GM18861 (cell line): ENCODE measurements at regions not wholly inside any gene's neighbourhood (a gene's known extent, or its start where the extent isn't known, plus 50 kb on each side); places are given as distances from the start of the nearest gene placed in this dataset.

Source experiments
- ATAC-seq: cut with Tn5 transposase; IDR thresholded peaks from one replicate; pipeline ENCODE4 v1.9.1; 2021; ENCODE audit not compliant: unreplicated experiment

DNA sequence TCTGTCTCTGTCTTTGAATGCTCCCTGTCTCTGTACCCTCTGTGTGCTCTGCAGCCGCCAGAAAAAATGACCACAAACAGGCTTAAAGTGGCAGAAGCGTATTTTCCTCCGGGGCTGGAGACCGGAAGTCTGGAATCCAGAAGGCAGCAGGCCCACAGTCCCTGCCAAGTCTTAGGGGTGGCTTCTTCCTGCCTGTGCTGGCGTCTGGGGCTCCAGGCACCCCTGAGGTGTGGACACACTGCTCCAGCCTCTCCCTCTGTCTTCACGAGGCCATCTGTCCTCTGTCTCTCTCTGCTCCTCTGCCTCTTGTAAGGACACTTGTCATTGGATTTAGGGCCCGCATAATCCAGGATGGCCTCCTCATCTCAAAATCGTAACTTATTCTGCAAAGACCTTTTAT lies 298.4 kb upstream of the IRX4 start:
- ATAC-seq, result no peak

DNA sequence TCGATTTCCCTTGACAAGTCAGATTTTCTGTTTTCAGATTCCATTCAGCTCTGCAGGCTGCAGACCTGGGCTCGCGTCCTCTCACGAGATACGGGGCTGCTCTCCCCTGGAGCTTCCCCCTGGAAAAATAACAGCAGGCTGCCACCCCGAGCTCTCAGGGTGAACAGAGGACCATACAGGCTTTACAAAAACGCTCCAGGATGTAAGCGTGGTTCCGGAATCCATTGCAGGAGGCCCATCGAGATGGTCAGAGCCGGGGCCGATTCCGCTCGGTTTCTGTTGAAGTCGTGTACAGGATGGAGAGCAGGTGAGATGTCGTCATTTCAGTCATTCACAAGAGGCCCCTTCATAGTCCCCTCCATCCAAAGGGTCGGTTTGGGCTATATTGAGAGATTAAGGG lies 297.7 kb upstream of the IRX4 start:
- ATAC-seq, result no peak

DNA sequence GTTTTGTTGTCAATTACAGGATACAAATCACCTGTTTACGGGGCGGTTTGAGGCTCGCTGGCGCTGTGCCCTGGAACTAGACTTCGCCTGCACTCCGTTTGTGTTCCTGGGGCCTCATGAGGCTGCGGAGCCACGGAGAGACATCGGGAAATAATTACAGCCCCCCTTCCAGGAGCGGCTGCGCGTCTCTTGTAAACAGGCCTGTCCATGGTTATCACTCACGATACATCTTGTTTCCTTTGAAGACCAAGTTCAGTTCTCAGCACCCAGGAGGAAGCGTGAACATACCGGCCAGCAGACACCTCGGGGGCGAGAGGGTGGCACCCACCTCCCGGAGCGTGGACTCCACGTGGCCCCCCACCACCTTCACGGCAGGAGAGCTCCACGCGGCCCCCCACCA lies 297.1 kb upstream of the IRX4 start:
- ATAC-seq, result no peak

DNA sequence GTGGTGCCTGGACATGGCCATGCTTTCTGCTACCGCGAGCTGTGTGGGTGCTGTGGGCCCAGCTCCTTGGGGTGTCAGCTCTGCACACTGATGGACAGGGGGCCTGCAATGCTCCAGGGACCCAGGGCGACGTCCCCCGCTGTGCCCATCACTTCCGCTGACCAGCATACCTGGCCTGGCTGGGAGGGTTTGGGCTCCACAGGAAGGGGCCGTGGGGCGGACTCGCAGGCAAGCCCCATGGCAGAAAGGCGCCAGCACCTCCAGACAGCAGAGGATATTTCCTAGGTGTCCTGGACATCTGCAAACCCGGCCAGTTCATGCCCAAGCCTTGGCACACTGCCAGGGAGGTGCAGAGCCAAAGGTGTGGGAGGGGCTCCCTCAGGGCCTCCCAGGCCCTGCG lies 295.8 kb upstream of the IRX4 start:
- ATAC-seq, result no peak

DNA sequence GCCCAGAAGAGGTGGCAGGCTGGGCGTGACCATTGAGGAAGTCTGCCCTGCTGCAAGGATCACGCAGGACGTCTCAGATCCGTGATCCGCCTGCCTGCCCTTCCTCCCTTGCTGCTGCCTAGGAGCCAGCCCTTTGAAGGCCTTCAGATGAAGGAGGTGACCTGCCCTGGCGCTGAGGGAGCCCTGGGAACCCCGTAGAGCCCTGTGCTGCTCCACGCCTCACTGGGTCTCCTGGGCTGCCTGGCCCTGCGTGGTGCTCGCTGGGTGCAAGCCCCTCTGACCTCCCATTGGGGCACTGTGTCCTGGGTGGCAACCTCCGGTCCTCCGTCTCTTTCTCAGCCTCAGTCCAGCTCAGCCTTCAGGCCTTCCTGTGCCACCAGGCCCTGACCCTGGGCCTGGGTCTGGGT lies 295.3 kb upstream of the IRX4 start:
- no peak for ATAC-seq

DNA sequence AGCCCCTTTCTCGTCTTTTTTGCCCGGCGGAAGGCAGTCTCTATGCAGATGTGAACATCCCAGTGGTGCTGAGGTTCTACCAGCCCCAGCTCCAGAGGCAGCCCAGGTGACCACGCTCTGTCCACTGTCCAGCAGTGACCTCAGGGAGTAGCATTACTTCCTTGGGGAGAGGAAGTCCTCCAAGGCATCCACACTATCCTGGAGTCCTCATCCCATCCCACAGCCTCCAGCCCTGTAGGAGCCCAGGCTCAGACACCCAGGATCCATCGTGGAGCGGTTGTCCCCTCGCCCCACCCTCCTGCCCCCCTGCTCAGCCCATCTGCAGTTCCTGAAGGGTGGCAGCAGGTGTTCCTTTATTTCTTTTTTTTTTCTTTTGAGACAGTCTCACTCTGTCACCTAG lies 294.5 kb upstream of the IRX4 start:
- no peak for ATAC-seq

DNA sequence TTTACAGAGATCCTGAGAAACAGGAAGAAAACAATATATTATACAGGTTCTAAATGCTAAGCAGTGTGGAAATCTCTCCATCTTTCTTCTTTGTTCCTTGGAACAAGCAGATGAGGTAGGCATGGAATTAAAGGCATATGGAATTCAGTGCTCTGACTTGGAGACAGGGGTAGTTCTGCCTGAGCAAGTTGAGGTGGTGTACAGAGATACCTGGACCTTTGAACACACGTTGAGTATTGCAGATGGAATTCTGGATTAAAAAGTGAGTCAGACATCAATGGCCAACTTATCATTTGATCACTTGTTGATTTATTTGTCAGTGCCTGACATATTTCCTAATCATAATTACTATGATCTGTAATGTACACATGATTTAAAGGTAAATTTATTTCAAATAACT lies 293.9 kb upstream of the IRX4 start:
- no peak for ATAC-seq

DNA sequence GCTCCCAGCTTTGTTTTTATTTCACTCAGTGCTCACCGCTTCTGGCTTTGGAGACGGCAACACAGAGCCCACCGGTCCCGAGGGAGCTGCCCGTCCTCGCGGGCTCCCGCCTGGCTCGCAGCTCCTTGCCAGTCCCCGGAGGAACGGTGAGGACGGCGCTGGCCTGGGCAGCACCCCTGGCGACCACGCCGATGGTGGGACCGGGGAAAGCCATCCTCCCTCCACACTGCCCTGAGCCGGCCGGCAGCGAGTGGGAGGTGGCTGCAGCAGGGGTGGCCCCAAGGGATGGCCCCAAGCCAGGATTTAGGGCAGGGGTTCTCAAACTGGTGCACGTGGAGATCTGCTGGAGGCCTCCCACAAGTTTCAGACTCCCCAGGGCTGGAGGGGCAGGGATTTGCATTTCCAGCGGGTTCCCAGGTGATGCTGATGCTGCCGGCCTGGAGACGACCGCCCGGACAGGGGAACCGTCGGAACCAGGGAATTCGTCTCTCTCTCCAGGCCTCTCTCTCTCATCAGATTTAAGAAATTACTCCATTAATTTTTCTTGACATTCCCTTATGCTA lies 293.2 kb upstream of the IRX4 start:
- ATAC-seq, result no peak

DNA sequence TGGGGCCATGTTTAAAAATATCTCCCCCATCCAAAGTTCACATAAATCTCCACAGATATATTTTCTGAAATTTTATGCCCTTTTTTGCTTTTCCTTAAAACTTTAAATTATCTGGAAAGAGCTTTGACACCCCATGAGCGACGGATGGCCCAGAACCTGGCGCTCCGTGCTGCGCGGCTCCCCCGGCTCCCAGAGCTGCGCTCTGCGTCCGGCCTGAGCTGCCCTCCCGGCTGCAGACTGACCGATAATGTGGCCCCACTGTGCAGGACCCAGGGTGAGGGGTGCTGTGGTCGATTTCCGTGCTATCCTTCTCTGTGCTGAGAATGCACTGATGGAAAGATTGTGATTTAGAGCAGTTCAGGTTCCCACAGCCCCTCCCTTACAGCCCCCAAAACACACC lies 292.3 kb upstream of the IRX4 start:
- no peak for ATAC-seq

DNA sequence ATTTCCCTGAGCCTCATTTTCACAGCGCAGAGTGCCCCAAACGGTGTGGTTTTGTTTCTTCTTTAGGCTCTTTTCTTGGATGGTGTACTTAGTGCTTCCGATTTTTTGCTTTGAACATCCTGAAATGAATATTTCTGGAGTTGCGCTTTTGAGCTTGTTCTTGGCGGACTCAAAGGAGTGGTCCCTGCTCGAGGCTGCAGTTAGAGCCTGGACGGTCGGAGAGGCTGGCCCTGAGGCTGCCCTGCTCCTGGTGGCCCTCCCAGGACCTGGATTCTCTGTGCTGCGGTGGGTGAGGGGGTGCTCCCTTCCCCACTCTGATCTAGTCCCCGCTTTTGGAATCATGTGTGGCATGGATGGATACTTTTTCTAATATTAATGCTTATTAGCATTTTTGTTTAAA lies 291.8 kb upstream of the IRX4 start:
- no peak for ATAC-seq

DNA sequence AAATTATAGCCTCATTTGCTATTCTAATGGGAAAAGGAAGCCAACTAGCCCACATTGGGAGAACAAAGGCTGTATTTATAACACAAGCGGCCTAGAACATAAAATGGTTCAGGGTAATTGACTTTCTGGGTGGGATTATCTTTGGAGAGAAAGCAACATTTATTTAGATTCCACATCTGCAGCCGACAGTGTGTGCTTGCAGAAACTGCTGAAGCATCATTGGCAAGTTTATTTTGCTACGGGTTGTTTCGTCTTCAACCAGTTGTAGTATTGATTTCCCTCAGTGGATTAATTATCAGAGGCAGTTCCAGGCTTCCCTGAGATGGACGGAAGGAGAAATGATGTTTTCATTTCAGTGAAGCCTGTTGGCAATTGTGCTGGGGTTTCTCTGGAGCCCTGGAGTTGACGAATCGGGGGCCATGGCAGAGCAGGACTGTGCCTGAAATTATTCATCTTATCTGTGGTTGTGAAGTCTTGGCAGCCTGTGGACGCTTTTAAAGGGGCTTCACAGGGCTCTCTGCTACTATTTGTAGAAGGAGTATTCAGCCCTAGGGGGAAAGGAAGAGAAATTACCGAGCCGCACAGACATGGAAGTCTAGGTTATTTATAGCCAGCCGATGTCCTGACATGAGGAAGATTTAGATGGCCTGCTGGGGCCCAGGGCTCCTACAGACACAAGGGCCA lies 290.6 kb upstream of the IRX4 start:
- ATAC-seq, result no peak

DNA sequence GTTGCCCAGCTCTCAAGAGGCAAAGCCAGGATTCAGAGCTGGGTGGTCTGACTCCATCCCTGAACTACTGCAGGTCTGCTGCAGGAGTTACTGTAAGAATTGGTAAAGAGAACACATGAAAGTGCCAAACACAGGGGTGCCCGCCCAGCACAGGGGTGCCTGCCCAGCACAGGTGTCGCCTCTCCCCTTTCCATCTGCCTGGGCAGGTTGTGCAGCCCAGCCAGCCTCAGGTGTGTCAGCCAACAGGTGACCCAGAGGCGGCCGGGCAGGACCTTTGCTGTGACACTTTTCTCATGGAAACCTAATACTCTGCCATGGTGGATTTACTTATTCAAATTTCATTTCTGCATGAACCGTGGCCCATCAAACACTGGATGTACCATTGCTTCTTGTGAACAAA lies 289.7 kb upstream of the IRX4 start:
- no peak for ATAC-seq

DNA sequence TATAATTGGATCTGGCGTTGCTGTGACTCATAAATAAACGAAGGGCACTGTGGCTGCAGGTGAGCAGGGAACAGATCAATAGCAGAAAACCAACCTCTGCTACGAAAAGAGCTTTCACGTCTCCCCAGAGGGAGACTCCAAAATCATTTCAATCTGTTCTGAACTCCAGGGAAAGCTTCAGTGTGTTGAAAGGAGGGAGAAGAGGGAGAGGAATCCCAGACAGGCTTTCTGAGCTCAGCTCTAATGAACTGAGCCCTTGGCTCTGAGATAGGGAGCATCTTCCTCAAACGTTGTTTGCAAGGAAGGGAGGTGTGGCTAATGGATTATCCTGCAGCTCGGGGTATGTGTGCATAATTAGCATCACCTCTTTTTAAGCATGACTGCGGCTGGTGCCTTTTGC lies 288.0 kb upstream of the IRX4 start:
- no peak for ATAC-seq

DNA sequence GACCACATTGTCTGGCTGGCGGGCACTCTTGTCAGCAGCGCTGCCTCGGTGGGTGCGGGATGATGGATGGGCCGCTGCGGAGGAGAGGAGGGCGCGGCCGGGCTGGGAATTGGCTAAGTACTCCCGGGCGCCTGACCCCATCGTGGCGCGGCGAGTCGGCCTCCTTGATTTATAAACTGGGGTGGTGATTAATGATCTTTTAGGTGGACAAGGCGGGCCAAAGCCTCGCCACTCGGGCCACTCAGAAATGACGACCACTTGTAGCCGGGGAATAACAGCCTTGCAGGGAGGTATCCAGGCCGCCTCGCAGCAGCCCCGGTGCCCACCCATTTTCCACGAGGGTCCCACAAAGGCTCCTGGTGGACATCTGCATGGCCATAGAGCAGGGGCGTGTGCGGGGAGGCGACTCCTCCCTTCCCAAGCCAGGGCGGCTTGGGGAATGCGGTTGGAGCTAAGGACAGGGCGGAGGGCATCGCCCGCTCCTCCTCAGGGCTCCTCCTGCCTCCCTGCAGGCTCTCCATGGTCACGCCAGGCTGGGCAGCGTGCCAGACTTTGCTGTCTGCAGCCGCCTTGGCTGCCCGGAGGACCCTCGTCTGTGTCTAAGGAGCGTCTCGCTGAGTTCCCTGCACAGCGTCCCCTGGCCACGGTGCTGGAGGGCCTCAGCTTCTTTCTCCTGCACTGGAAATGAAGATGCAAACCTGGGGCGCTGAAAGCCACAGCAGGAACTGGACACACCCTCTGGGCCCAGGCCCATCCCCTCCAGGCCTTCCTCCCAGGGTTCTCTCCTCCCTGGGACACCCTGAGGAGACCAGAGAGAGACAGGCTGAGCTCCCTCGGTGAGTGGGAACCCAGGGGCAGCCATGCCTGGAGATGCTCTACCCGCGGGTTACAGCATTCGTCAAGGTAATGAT lies 287.4 kb upstream of the IRX4 start:
- ATAC-seq, result no peak

DNA sequence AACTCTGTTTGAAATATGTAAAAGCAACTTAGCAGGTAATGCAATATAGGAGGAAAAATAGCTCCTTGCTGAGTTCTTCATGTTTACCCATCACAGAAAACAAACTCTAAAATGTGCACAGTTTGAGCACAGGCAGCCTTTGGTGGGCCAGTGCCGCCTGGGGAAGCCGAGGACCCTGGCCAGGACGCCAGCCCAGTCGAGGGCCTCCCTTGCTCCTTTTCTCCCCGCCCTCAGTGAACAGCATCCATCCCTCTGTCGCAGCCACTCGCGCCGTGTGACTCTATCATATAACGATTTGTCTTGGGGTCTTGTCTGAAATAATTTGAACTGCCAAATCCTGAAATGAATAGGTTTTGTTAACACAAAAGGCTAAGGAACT lies 286.7 kb upstream of the IRX4 start:
- no peak for ATAC-seq

DNA sequence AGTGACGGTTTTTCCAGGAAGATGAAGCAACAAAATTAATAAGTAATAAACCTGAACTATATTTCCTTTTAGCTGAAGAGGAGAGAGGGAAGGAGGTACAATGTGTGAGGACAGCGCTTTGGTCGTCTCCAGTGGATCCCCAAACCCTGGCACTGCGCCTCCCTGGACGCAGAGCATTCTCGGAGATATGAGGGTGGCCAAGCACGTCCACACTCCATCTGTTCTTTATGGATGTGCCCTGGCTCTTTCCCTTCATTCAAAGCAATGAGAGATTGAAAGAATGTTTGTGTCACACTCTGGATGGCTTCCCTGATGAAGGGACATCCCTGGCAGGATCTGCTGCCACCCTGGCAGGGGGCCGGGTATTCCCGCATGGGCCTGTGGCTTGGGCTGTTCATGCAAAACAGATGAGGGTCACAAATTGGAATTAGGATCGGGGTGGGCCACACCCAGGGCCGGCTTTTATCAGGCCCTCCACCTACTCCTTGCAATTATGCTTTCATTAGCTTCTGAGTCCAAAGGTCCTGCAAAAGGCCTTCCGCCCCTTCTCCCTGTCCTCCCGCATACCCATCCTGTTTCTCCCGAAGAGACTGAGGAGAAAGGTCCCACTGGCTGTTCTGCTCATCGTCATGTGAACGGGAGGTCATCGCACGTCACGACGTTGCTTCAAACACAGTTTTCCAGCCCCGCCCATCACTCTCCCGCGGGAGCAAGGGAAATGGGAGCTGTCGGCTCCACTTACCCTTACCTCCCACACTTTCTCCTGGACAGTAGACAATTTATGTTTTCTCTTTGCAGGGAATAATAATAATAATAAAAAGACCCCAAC lies 286.1 kb upstream of the IRX4 start:
- ATAC-seq, result no peak

DNA sequence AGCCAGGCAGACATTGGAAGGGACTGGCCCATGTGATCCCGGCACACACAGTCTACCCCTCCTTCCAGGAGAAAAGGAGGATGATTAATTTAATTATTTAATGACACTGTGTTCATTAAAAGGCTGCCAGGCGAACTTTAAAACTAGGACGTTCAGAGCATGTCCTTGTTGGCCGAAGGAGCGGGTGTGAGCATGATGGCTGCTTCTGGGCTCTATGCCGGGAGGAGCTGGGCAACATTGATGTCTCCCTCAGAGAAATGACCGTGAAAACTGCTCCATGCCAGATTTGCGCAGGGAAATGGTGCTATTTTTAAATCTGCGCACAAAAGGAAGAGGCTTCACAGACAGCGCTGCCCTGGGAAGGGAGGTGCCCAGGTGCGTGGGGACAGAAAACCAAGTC lies 284.9 kb upstream of the IRX4 start:
- ATAC-seq, result no peak

DNA sequence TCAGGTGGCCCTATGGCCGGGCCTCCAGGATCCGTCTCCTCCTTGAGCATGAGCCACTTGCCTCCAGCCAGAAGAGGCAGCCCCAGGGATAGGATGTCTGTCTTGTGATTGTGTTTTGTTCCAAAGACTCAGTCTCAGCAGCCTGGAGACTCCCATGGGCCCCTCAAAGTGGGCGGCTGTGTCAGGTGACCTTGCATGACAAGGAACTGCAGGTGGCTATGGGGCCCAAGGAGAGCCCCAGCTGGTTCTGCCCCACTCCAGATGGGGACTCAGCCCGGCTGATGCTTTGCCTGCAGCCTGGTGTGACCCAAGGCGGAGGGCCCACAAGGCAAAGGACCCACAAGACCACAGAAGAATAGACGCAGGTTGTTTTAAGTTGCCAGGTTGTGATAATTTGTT lies 284.3 kb upstream of the IRX4 start:
- no peak for ATAC-seq

DNA sequence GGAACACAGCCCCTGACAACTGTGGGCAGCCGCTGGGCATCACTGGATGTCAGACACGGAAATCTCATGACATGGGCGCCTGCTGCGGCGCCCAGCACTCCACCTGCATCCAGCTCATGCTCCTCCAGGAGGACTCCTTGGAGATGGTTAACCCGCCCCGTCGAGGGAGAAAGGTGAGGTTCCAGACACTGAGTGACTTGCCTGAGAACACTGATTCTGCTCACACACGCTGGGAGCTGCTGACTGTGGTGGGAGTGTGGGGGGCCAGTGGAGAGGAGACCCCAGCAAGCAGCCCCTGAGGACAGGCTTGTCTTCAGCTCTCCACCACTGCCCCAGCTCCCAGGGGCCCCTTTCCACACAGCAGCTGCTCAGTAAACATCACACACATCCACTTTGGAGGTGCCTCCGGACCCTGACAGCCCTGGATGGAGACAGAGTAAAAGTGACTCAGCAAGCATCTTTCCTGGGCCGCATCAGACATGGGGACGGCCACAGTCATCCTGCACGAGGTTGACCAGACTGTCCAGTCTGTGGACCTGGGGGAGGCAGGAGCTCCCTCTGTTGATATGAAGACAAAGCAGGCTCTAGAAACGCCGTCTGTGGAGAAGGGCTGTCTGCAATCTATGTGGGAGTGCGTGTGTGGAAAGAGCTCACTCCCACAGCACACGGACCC lies 283.7 kb upstream of the IRX4 start:
- no peak for ATAC-seq

DNA sequence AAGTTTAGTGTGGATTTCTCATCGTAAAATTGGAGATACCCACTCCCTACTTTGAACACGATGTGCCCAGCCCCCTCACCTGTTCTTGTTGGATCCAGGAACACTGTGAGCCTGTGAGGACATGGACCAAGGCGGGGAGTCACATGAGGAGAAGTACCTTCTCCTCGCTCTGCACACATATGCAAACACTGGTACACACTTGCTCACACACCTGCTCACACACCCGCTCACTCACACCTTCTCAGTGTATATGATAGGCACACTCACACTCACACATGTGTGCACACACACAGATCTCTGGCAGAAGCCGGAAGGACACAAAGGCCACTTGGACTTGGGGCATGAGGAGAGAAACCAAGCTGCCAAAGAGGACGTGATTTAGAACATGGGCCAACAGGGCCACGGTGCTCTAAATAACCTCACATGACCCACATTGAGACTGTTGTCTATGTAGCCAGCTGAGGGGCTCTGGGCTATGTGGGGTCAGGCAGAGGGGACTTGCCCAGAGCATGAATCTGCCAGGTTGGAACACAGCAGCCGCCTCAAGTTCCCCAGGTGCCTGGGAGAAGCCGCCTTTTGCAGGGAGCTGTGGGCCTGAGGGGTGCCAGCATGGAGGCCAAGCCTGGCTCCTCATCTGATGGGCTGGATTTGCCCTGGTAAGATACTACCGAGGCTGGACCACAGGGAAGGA lies 283.0 kb upstream of the IRX4 start:
- ATAC-seq, result no peak
